Natural killer cell treated with Interleukin-12 subunit alpha and Interleukin-12 subunit beta and Interleukin-15 and Interleukin-18, amount 100 ng/mL, for 72 hours (primary cell): ENCODE measurements at regions not wholly inside any gene's neighbourhood (a gene's known extent, or its start where the extent isn't known, plus 50 kb on each side); places are given as distances from the start of the nearest gene placed in this dataset.

Experiments
- ATAC-seq, 2 donors: fragments of 150-1000 bp; cut with Tn5 transposase in 1 of 2; sonication (Bioruptor Pico), chemical (Tn5 transposase) in 1 of 2; 2 replicates each; pipeline ENCODE4 v1.10.0; 2021
- DNase-seq: peaks from one replicate; pipeline ENCODE4 v3.0.0; 2022; ENCODE audit warnings: low spot score
- H3K27ac Mint-ChIP-seq, 2 donors: 1 replicate in 1 of 2; 2 replicates in 1 of 2; pipeline ENCODE4 v1.8.0; 2022; ENCODE audit warnings: mixed read lengths in 2 of 2, mild to moderate bottlenecking in 1 of 2, moderate library complexity in 1 of 2
- H3K27me3 Mint-ChIP-seq, 2 donors: 1 replicate in 1 of 2; 2 replicates in 1 of 2; pipeline ENCODE4 v1.8.0; 2022; ENCODE audit warnings: mixed read lengths in 2 of 2
- H3K36me3 Mint-ChIP-seq: one replicate; pipeline ENCODE4 v1.8.0; 2022; ENCODE audit warnings: mixed read lengths
- H3K4me1 Mint-ChIP-seq, 2 donors: 1 replicate in 1 of 2; 2 replicates in 1 of 2; pipeline ENCODE4 v1.8.0; 2022; ENCODE audit warnings: low read depth in 2 of 2, mixed read lengths in 2 of 2, mild to moderate bottlenecking in 1 of 2
- H3K4me3 Mint-ChIP-seq: one replicate; pipeline ENCODE4 v1.8.0; 2022; ENCODE audit warnings: mixed read lengths
- H3K9me3 Mint-ChIP-seq: 2 replicates; pipeline ENCODE4 v1.8.0; 2022; ENCODE audit warnings: mixed read lengths

- DNase-seq (no peak), ATAC-seq (no peak)
- Mint-ChIP-seq H3K4me1 (no peaks in the 10 kb centered on the region), H3K27ac (no peak overlapping the region), H3K9me3 (peaks cover 10% of the 10 kb centered on the region), H3K4me3 (no peak overlapping the region), H3K27me3 (no peaks in the 10 kb centered on the region), H3K36me3 (peaks cover 10% of the 10 kb centered on the region)
These were observed 2292.0 kb downstream of the TP53TG3F start for GRCh38 chr16:35751191-35751941.

GRCh38 chr16:35752012-35752772, 2292.8 kb downstream of the TP53TG3F start:
- Mint-ChIP-seq H3K36me3 (peaks cover 10% of the 10 kb centered on the region), H3K4me1 (no peaks in the 10 kb centered on the region), H3K9me3 (peaks cover 8% of the 10 kb centered on the region), H3K27me3 (no peaks in the 10 kb centered on the region), H3K4me3 (no peak overlapping the region), H3K27ac (no peak overlapping the region)
- no peak for ATAC-seq
- no peak for DNase-seq

GRCh38 chr16:35752773-35753558, 2293.6 kb downstream of the TP53TG3F start:
- ATAC-seq = no peak
- no peak overlapping the region for H3K27ac Mint-ChIP-seq
- H3K4me1 Mint-ChIP-seq = no peaks in the 10 kb centered on the region
- peaks cover 5% of the 10 kb centered on the region for H3K9me3 Mint-ChIP-seq
- H3K36me3 Mint-ChIP-seq = peaks cover 10% of the 10 kb centered on the region
- H3K4me3 Mint-ChIP-seq = no peak overlapping the region
- no peaks in the 10 kb centered on the region for H3K27me3 Mint-ChIP-seq
- DNase-seq = no peak

GRCh38 chr16:35753559-35754390, 2294.4 kb downstream of the TP53TG3F start:
- DNase-seq (no peak), ATAC-seq (no peak)
- H3K27ac Mint-ChIP-seq = no peak overlapping the region
- no peaks in the 10 kb centered on the region for H3K4me1 Mint-ChIP-seq
- H3K27me3 Mint-ChIP-seq = no peaks in the 10 kb centered on the region
- no peak overlapping the region for H3K4me3 Mint-ChIP-seq
- peaks cover 10% of the 10 kb centered on the region for H3K36me3 Mint-ChIP-seq
- H3K9me3 Mint-ChIP-seq = peaks cover 5% of the 10 kb centered on the region

GRCh38 chr16:35754391-35755369, 2295.3 kb downstream of the TP53TG3F start:
- no peak overlapping the region for H3K27ac Mint-ChIP-seq
- no peak for ATAC-seq
- DNase-seq = no peak
- H3K4me1 Mint-ChIP-seq = no peaks in the 10 kb centered on the region
- H3K9me3 Mint-ChIP-seq = peaks cover 5% of the 10 kb centered on the region
- H3K4me3 Mint-ChIP-seq = no peak overlapping the region
- H3K27me3 Mint-ChIP-seq = no peaks in the 10 kb centered on the region
- H3K36me3 Mint-ChIP-seq = peaks cover 10% of the 10 kb centered on the region

- no peak for DNase-seq
- no peak overlapping the region for H3K4me3 Mint-ChIP-seq
- H3K4me1 Mint-ChIP-seq = no peaks in the 10 kb centered on the region
- no peaks in the 10 kb centered on the region for H3K27me3 Mint-ChIP-seq
- peaks cover 15% of the 10 kb centered on the region for H3K36me3 Mint-ChIP-seq
- H3K9me3 Mint-ChIP-seq = peaks cover 14% of the 10 kb centered on the region
- H3K27ac Mint-ChIP-seq = no peak overlapping the region
- no peak for ATAC-seq
These were observed 2329.0 kb downstream of the TP53TG3F start for GRCh38 chr16:35788381-35788780.

GRCh38 chr16:35792516-35793285, 2333.3 kb downstream of the TP53TG3F start:
- Mint-ChIP-seq H3K27ac (no peak overlapping the region), H3K9me3 (peaks cover 17% of the 10 kb centered on the region), H3K4me1 (no peaks in the 10 kb centered on the region), H3K27me3 (no peaks in the 10 kb centered on the region), H3K36me3 (peaks cover 15% of the 10 kb centered on the region), H3K4me3 (no peak overlapping the region)
- ATAC-seq (no peak), DNase-seq (no peak)

- H3K9me3 Mint-ChIP-seq = peaks cover 18% of the 10 kb centered on the region
- no peak for ATAC-seq
- H3K4me1 Mint-ChIP-seq = no peaks in the 10 kb centered on the region
- H3K4me3 Mint-ChIP-seq = no peak overlapping the region
- no peaks in the 10 kb centered on the region for H3K27me3 Mint-ChIP-seq
- no peak overlapping the region for H3K27ac Mint-ChIP-seq
- no peak for DNase-seq
- peaks cover 18% of the 10 kb centered on the region for H3K36me3 Mint-ChIP-seq
These were observed 2334.2 kb downstream of the TP53TG3F start for GRCh38 chr16:35793601-35794000.

- ATAC-seq (no peak), DNase-seq (no peak)
- Mint-ChIP-seq H3K36me3 (peaks cover 20% of the 10 kb centered on the region), H3K27me3 (no peaks in the 10 kb centered on the region), H3K27ac (no peak overlapping the region), H3K4me3 (no peak overlapping the region), H3K9me3 (peaks cover 20% of the 10 kb centered on the region), H3K4me1 (no peaks in the 10 kb centered on the region)
These were observed 2335.5 kb downstream of the TP53TG3F start for GRCh38 chr16:35794896-35795295.

- H3K9me3 Mint-ChIP-seq = peaks cover 20% of the 10 kb centered on the region
- H3K4me1 Mint-ChIP-seq = no peaks in the 10 kb centered on the region
- DNase-seq (no peak), ATAC-seq (no peak)
- H3K4me3 Mint-ChIP-seq = no peak overlapping the region
- no peaks in the 10 kb centered on the region for H3K27me3 Mint-ChIP-seq
- H3K36me3 Mint-ChIP-seq = peaks cover 20% of the 10 kb centered on the region
- H3K27ac Mint-ChIP-seq = no peak overlapping the region
These were observed 2336.1 kb downstream of the TP53TG3F start for GRCh38 chr16:35795361-35796029.

GRCh38 chr16:35797811-35798210, 2338.4 kb downstream of the TP53TG3F start:
- no peaks in the 10 kb centered on the region for H3K4me1 Mint-ChIP-seq
- DNase-seq (no peak), ATAC-seq (no peak)
- peaks cover 27% of the 10 kb centered on the region for H3K36me3 Mint-ChIP-seq
- H3K27ac Mint-ChIP-seq = no peak overlapping the region
- H3K27me3 Mint-ChIP-seq = no peaks in the 10 kb centered on the region
- H3K4me3 Mint-ChIP-seq = no peak overlapping the region
- peaks cover 25% of the 10 kb centered on the region for H3K9me3 Mint-ChIP-seq
